Endothelial cell of umbilical vein (primary cell): ENCODE measurements at regions not wholly inside any gene's neighbourhood (a gene's known extent, or its start where the extent isn't known, plus 50 kb on each side); places are given as distances from the start of the nearest gene placed in this dataset.

Experiments used
- BruUV-seq: library from RNA; stranded (reverse); fragments of 400-500 nt; replicated peaks from 2 replicates; lab custom pipeline; 2021; lab: Mats Ljungman, UMichigan
- CTCF ChIA-PET: fragments of 300-600, 350-600 bp; sonication (Branson Sonifier 250); formaldehyde crosslinking; loops from one replicate; lab custom pipeline; 2021; ENCODE audit warnings: antibody characterized with exemption, inconsistent platforms; lab: Charles Lee
- POLR2A ChIA-PET: fragments of 300-600, 350-600 bp; sonication (Branson Sonifier 250); formaldehyde crosslinking; loops from one replicate; lab custom pipeline; 2021; ENCODE audit warnings: antibody characterized with exemption, inconsistent platforms; lab: Charles Lee
- DNase-seq: peaks from one replicate; pipeline ENCODE4 v3.0.0-alpha.2; 2011; ENCODE audit warnings: low read depth, low spot score
- FAIRE-seq: peaks from 2 replicates; lab custom pipeline; 2011; peaks lifted over from hg19 to GRCh38; lab: Jason Lieb, UNC
- H2AFZ ChIP-seq: 2 replicates; pipeline ENCODE4 v1.6.0; 2012; ENCODE audit warnings: low read depth, low read length, control low read depth, inconsistent platforms
- H3K27ac ChIP-seq: 2 replicates; pipeline ENCODE4 v1.5.1; 2011; ENCODE audit warnings: low read depth, mild to moderate bottlenecking, control low read depth, low read length, moderate library complexity; ENCODE audit not compliant: insufficient read depth
- H3K27me3 ChIP-seq, 2 experiments: 2 replicates each; pipeline versions ENCODE4 v1.6.0 to v1.6.1; 2011; ENCODE audit warnings: low read length in 2 of 2, mixed read lengths in 1 of 2; ENCODE audit not compliant: control insufficient read depth in 2 of 2, insufficient read depth in 2 of 2
- H3K36me3 ChIP-seq, 2 experiments: 2 replicates in 1 of 2; 3 replicates in 1 of 2; pipeline ENCODE4 v1.5.1; 2011; ENCODE audit warnings: low read length in 2 of 2, mild to moderate bottlenecking in 1 of 2, moderate library complexity in 1 of 2; ENCODE audit not compliant: control insufficient read depth in 2 of 2, insufficient read depth in 2 of 2; ENCODE audit errors: extremely low read depth in 1 of 2
- H3K4me1 ChIP-seq: 3 replicates; pipeline ENCODE4 v1.5.1; 2011; ENCODE audit warnings: mild to moderate bottlenecking, low read length; ENCODE audit not compliant: control insufficient read depth, insufficient read depth; ENCODE audit errors: extremely low read depth
- H3K4me2 ChIP-seq: 2 replicates; pipeline ENCODE4 v1.6.1; 2011; ENCODE audit warnings: low read length, control low read depth, mixed read lengths; ENCODE audit not compliant: insufficient read depth
- H3K4me3 ChIP-seq, 3 experiments: fragments of 200-600 bp in 1 of 3; sonication (generic), shearing (Covaris generic) in 1 of 3; replicated peaks in 1 of 3; 2 replicates each; pipeline ENCODE4 v1.5.1; 2011 to 2016; ENCODE audit warnings: control low read depth in 3 of 3, low read length in 3 of 3, mild to moderate bottlenecking in 2 of 3, inconsistent platforms in 1 of 3, low read depth in 1 of 3, moderate library complexity in 1 of 3; ENCODE audit not compliant: insufficient read depth in 1 of 3
- H3K79me2 ChIP-seq: 2 replicates; pipeline ENCODE4 v1.6.0; 2012; ENCODE audit warnings: low read length, inconsistent platforms; ENCODE audit not compliant: control insufficient read depth, insufficient read depth
- H3K9ac ChIP-seq: replicated peaks from 2 replicates; pipeline ENCODE3; 2011; ENCODE audit warnings: low read length, control low read depth; ENCODE audit not compliant: insufficient read depth; ENCODE audit errors: extremely low read depth
- H3K9me1 ChIP-seq: replicated peaks from 3 replicates; pipeline ENCODE4 v1.6.0; 2011; ENCODE audit warnings: mild to moderate bottlenecking, low read length; ENCODE audit not compliant: control insufficient read depth, insufficient read depth; ENCODE audit errors: extremely low read depth
- H3K9me3 ChIP-seq: replicated peaks from 2 replicates; pipeline ENCODE4 v1.5.1; 2012; ENCODE audit warnings: low read length, inconsistent platforms; ENCODE audit not compliant: control insufficient read depth, insufficient read depth
- H4K20me1 ChIP-seq: replicated peaks from 2 replicates; pipeline ENCODE3; 2011; ENCODE audit warnings: mild to moderate bottlenecking, low read length; ENCODE audit not compliant: control insufficient read depth, insufficient read depth; ENCODE audit errors: extremely low read depth
- EZH2 ChIP-seq: IDR thresholded peaks from 2 replicates; pipeline ENCODE4 v1.6.1; 2012; ENCODE audit warnings: borderline replicate concordance, low read depth, mild to moderate bottlenecking, moderate library complexity, low read length, inconsistent platforms; ENCODE audit not compliant: severe bottlenecking
- FOS ChIP-seq: IDR thresholded peaks from 2 replicates; pipeline ENCODE4 v1.6.1; 2011; ENCODE audit warnings: mild to moderate bottlenecking, low read length, moderate library complexity, borderline replicate concordance; ENCODE audit not compliant: insufficient read depth
- GATA2 ChIP-seq: IDR thresholded peaks from 2 replicates; pipeline ENCODE4 v1.7.0; 2011; ENCODE audit warnings: low read depth, mild to moderate bottlenecking, moderate library complexity, mixed read lengths, low read length; ENCODE audit not compliant: insufficient read length, insufficient read depth
- JUN ChIP-seq: IDR thresholded peaks from 2 replicates; pipeline ENCODE4 v1.6.1; 2011; ENCODE audit warnings: borderline replicate concordance, low read depth; ENCODE audit not compliant: insufficient read length, insufficient read depth
- MYC ChIP-seq: IDR thresholded peaks from one replicate; pipeline ENCODE4 v1.6.1; 2011; ENCODE audit warnings: mild to moderate bottlenecking, low read depth, low read length
- POLR2A ChIP-seq: IDR thresholded peaks from 2 replicates; pipeline ENCODE4 v1.6.1; 2012; ENCODE audit warnings: low read depth, mild to moderate bottlenecking, control low read depth, low read length
- POLR2AphosphoS5 ChIP-seq: IDR thresholded peaks from 2 replicates; pipeline ENCODE4 v1.6.1; 2012; ENCODE audit warnings: low read depth, mild to moderate bottlenecking, control low read depth, low read length, moderate library complexity; ENCODE audit not compliant: insufficient read depth
- dilution Hi-C: fragments of 300-500 bp; cut with MboI; formaldehyde crosslinking; loops from one replicate; pipeline ENCODE4 v1.15.0; 2019; ENCODE audit warnings: low sequenced_read_pairs; ENCODE audit not compliant: extremely low pct_ligation_motif_present
- intact Hi-C: fragments of 100-400 bp; cut with micrococcal nuclease; formaldehyde crosslinking; loops from one replicate; pipeline ENCODE4 v1.10.0; 2022
- TF ChIP-seq, protein P1 (sequence below), 2 donors: IDR thresholded peaks; 1 replicate in 1 of 2; 2 replicates in 1 of 2; pipeline ENCODE4 v1.5.1; 2011; ENCODE audit warnings: low read length in 2 of 2, mild to moderate bottlenecking in 2 of 2, moderate library complexity in 2 of 2, control low read depth in 1 of 2, inconsistent platforms in 1 of 2, low read depth in 1 of 2; ENCODE audit not compliant: insufficient read depth in 1 of 2; ENCODE audit errors: extremely low read depth in 1 of 2
- TF ChIP-seq, protein P2 (sequence below): IDR thresholded peaks from 2 replicates; pipeline ENCODE4 v1.6.1; 2011; ENCODE audit not compliant: insufficient read depth, insufficient read length

DNA sequence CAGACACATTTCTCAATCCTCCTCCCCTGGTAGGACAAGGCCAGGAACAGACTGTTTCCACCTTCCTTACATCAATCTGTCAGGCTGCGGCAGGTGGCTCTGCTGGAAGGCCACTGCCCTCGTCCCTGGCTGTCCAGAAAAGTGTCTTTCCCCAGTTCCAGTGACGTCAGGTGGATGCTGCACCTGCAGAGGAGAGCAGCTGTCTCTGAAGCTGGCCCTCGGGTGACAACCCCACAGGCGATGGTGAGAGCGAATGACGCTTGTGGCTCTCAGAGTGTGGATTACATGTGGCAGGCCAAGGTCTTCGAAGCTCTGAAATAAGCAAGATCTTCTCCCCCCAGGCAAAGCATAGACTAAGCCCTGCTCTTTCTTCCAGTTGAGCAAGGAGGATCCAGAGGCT, 146.9 kb upstream of the RET start:
- ChIA-PET CTCF (no interaction called here), POLR2A (no interaction called here)
- TF ChIP-seq, protein P1, sequence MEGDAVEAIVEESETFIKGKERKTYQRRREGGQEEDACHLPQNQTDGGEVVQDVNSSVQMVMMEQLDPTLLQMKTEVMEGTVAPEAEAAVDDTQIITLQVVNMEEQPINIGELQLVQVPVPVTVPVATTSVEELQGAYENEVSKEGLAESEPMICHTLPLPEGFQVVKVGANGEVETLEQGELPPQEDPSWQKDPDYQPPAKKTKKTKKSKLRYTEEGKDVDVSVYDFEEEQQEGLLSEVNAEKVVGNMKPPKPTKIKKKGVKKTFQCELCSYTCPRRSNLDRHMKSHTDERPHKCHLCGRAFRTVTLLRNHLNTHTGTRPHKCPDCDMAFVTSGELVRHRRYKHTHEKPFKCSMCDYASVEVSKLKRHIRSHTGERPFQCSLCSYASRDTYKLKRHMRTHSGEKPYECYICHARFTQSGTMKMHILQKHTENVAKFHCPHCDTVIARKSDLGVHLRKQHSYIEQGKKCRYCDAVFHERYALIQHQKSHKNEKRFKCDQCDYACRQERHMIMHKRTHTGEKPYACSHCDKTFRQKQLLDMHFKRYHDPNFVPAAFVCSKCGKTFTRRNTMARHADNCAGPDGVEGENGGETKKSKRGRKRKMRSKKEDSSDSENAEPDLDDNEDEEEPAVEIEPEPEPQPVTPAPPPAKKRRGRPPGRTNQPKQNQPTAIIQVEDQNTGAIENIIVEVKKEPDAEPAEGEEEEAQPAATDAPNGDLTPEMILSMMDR (IDR thresholded peaks at IDR 0.05; ENCODE audit: extremely low read depth in 1 of 2, insufficient read depth in 1 of 2, low read depth in 1 of 2, low read length in 2 of 2), result no peak
- TF ChIP-seq POLR2AphosphoS5 (no peak), MYC (no peak), JUN (no peak), FOS (no peak), EZH2 (no peak), POLR2A (no peak), GATA2 (no peak)
- TF ChIP-seq, protein P2, sequence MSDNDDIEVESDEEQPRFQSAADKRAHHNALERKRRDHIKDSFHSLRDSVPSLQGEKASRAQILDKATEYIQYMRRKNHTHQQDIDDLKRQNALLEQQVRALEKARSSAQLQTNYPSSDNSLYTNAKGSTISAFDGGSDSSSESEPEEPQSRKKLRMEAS, result no peak
- Histone ChIP-seq H3K4me1 (no peaks in the 10 kb centered on the region), H4K20me1 (no peaks in the 10 kb centered on the region), H3K79me2 (no peaks in the 10 kb centered on the region), H3K27ac (no peak overlapping the region), H3K9me1 (no peaks in the 10 kb centered on the region), H3K36me3 (no peaks in the 10 kb centered on the region), H3K9ac (no peak overlapping the region), H2AFZ (no peak overlapping the region), H3K9me3 (no peaks in the 10 kb centered on the region), H3K4me3 (no peak overlapping the region), H3K4me2 (no peak overlapping the region), H3K27me3 (peaks cover 6 to 9% of the 10 kb centered on the region in 2 experiments)
- BruUV-seq, result no TSS peak
- intact Hi-C loops, result no loop called here
- no peak for FAIRE-seq
- no peak for DNase-seq
- dilution Hi-C loops, result no loop called here
